GM18867 (cell line): ENCODE measurements at regions not wholly inside any gene's neighbourhood (a gene's known extent, or its start where the extent isn't known, plus 50 kb on each side); places are given as distances from the start of the nearest gene placed in this dataset.

Experiments
- ATAC-seq: cut with Tn5 transposase; IDR thresholded peaks from one replicate; pipeline ENCODE4 v1.9.1; 2021; ENCODE audit warnings: mild to moderate bottlenecking, moderate library complexity; ENCODE audit not compliant: unreplicated experiment

DNA sequence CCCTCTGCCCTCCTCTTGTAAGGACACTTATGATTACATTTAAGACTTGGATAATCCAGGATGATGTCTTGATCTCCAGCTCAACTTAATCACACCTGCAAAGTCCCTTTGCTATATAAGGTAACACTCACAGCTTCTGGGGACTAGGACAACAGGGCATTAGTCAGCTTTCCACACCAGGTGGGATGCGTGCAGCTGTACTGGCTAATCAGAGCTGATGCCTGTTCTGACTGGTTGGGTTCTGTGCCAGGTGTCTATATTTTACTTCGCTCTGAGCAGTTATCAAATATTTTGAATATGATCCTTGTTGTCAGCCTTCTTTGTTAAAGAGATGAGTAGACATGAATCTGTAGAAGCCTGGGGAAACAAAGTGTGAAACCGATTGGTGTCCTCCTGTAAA, 115.5 kb upstream of the ATP8B1 start:
- no peak for ATAC-seq

DNA sequence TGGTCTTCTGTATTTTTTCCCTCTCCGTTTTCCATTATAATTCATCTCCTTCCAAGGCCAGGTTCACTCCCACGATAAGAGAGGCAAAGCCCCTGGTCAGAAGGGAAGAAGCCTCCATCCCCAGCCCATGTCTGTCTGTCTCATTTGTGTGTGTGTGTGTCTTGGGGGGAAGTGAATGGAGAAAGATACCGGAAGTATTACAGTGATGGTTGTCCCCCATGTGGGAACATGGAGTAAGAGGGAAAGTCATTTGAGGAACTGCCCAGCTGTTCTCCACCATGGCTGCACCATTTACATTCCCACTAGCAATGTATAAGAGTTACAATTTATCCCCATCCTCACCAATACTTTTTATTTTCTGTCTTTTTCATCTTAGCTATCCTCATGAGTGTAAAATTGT, 113.6 kb upstream of the ATP8B1 start:
- ATAC-seq, result no peak

DNA sequence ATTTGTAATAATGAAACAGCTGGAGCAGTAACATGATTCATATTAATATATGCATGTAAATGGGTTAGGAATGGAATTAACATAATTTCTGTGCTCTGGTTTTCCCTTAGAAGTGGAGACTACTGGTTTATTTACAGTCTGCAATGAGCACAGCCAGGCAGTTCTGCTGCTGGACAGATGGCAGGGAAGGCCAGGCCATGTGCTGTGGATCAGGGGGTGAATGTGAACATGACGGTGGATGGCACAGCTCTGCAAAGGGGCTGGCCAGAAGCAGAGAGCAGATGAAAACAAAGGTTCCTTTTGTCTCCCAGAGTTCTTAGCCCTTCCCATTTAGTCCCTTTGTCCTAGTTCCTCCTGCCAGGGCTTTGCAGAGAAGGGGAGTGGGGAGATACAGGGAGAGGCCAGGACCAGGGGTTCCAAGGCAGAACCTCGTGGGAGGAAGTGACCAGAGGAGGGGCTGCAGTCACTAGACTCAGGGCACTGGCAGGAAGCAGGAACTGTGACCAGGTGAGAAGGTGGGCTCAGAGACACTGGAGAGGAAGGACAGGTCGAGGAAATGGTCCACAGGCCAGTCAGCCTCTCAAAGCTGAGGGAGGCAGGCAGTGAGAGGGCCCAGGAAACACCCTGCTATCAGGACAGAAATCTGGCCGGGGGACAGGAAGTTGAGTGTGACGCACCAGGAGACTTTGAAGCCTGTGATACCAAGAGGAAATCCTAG, 112.9 kb upstream of the ATP8B1 start:
- ATAC-seq, result no peak

DNA sequence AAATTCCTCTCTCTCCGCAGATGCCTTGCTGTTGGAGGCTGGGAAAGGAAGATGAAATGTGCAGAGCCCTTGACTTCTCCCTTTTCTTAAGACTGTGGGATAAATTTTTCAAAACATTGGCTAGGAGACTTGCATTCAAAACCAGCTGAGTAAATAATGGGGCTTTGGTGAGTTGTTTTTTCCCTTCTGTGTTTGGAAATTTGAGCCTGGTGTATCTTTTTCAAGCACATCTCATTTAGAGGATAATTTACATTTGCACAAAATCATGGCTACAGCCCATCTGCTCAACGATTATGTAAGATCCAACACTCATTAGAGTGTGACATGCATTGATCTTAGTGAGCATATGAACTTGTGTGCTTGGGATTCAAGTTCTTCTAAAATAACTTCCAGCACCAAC, 112.1 kb upstream of the ATP8B1 start:
- no peak for ATAC-seq

DNA sequence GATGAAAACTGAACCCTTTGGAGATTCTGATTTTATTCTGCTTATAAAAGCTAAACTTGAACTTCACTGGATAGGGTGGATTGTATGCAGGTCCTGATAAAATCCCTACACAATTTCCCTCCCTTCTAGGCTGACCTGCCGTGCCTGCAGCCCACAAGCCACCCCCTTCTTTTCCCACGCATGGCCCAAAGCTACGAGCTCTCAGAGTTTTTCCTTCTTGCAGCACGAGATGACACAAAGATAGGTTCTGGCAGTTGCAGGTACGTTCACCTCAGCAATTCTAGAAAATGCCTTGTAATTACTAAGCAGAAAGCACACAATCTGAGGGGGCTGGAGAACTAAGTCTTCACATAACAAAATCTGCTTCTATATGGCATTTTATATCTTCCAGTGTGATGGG, 110.6 kb upstream of the ATP8B1 start:
- no peak for ATAC-seq

DNA sequence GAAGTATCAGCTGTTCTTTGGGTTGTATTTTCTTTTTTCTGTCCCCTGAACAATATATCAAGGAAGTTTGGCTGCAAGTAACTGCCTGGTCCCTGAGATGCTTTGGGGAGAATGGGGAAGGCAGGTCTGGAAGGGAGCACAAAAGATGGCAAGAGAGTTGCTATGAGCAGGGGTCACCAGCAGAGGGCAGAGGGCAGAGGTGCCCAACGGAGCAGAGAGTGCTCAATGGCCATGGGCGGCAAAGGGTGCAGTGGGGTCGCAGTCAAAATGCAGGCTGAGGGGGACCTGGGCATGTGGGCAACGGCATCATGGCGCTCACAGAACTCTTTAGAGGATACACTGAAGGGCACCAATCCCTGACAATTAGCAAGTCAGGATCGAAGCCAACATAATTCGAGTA, 107.7 kb upstream of the ATP8B1 start:
- no peak for ATAC-seq

DNA sequence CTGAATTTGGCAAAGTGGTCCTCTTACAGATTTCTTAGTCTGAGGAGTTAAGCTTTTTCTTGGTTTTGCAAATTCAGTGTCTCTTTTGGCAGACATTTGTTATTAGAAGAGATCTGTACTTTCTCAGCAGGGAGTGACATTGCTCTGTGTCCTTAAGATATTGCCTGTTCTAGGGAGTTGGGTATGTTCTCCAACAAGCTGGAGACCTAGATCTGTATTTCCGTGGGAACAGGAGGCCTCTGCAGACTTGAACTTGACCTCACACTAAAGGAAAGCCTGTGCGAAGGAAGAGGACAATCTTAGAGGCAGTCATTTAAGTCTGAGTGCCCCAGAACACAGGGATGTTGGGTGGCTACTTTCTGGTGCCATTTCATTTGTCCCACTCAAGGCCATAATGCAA, 107.0 kb upstream of the ATP8B1 start:
- ATAC-seq, result no peak

DNA sequence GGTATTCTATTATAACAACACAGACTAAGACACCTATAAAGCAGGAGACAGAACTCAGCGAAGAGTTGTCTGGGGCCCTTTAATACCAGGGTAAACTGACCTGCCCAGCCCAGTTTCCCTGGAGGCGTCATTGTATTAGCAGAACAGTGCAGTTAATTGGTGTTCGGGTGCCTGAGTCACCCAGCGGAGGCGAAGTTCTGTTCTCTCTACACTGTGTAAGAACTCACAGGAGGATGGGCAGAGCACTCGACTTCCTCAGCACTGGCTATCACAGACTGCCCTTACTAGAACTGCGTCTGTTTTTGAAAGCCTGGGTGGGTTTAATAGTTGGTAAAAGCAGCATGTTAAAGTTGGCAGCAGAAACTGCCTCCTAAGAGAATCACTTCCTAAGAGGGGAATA, 106.5 kb upstream of the ATP8B1 start:
- ATAC-seq, result no peak

DNA sequence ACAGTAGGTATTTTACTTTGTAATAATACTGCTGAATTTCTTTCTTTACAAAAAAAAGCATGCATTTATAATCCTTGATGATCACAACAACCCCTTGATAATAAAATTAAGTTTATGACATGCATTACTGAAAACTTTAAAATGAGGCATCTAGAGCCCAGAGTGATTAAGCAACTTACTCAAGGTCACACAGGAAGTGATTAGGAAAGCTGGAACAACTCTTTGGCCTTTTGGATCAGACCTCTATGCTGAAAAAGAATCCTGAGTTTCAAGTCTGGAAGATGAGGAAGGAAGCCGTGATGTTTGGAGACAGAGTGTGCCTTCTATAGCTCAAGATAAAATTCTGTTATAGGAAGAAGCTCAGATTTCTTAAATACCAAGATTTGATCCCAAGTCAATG, 105.0 kb upstream of the ATP8B1 start:
- no peak for ATAC-seq

DNA sequence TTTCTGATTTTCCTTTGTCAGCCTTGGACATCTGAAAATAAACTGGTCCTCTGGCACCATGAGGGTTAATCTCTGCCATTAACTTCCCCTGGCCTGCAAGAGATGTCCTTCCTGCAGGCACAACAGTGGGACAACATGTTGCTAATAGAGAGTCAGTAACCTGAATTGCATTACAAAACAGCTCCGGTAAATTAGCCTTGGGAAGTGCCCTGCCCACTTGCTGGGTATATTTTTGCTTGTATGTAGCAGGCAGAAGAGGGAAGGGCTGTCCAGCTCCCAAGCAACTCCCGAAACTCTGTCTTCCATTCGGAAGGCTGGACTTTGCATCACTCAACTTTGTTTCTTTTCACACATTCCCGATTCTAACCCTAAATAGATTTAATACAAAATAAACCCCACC, 104.4 kb upstream of the ATP8B1 start:
- ATAC-seq, result no peak

DNA sequence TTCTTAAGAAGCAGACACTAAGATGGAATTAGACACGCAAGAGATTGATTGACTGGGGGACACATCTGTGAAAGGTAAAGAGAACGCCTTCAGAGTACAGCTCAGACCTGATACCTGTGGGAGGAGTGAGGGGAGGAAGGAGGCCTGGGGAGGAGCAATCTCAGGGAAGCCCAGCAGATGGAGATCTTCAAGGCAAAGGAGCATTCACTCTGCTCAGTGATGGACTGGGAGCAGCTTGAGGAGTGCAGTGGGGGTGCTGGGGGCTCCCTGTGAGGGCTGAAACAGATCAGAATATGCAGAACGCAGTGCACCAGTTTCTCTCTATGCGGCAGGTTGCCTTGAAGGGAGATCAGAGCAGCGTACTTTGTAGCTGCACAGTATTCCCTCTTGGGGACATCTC, 103.7 kb upstream of the ATP8B1 start:
- no peak for ATAC-seq

DNA sequence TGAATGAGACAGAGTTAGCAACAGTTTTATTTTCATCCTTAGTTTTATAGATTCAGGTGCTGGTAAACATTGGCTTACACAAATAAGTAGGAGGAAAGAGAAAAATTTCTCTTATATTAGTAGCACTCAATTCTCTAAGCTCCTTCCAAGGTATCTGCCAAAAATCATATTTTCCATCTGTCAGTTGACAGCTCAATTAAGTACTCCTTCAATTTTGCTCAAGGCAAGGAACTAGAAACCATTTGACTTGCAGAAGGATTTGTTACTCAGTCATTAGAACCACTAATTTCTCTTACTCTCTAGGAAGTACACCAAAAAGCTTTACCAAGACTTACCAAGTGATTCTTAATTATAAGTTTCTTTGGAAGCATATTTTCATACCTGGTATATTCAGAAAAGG, 101.4 kb upstream of the ATP8B1 start:
- no peak for ATAC-seq

DNA sequence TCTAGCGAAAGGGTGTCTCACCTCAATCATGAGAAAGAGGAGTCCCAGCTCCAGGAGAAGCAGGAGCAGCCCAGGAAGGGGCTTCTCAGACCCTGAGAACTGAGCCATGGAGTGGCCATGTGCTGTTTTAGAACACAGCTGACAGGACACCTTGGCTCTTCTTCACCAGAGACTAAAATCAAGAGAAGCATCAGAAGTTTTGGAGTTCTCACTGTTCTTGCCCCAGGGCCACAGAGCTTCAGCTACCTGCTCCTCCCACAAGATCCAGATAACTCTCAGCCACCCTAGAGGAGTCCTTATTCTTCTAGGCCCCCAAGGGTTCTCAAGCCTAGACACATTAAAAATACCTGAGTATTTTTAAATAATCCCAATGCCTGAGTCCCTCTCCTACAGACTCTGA, 99.6 kb upstream of the ATP8B1 start:
- ATAC-seq, result no peak

DNA sequence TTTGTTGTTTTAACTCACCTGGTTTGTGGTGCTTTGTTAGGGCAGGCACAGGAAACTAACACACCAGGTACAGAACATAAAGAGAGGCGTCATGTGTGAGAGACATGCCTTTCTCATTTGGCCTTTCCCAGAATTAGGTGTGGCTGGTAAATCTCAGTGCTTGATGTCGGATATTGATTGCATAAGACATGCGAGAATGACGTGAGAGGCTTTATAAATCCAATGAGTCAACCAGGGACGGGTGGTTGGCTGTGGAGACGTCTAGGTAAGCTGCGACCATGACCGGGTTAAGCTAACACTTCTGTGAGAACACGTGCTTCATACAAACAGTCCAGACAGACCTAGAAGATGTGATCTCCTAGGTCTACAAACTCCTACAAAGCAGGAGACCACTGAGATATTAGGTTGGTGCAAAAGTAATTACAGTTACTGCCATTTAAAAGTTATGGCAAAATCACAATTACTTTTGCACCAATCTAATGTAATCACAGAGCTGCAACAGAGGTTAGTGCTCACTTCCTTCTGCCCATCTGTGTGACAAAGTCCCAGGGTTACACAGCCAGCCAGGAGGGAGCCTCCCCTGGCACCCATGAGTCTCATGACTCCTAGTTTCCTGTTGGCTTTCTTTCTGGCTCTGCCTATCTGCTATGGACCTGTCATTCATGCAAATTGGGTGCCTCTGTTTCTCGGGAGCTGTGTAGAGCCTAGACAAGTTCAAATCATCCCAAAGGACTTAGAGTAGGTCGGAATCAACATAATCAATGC, 98.9 kb upstream of the ATP8B1 start:
- no peak for ATAC-seq

DNA sequence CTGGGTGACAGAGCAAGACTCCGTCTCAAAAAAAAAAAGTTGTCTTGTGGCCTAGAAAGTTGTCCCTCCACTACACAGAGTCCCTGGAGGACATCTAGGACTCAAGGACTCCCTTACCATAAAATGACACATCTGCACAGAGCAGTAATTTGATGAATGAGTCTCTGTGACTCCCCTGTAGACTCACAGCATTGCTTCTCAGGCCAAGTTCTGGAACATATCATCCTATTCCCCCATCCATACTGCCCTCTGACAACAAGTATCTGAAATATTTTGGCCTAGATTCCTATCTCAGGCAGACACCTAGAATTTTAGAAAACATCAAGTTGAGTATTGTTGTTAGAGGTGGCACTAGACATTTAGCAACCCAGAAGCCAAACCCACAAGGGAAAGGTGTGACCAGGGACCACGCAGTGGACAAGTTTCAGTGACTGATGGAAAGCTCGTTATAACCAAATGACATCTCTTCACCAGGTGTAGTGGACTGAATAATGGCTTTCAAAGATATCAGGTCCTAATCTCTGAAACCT, 97.9 kb upstream of the ATP8B1 start:
- ATAC-seq, result no peak

DNA sequence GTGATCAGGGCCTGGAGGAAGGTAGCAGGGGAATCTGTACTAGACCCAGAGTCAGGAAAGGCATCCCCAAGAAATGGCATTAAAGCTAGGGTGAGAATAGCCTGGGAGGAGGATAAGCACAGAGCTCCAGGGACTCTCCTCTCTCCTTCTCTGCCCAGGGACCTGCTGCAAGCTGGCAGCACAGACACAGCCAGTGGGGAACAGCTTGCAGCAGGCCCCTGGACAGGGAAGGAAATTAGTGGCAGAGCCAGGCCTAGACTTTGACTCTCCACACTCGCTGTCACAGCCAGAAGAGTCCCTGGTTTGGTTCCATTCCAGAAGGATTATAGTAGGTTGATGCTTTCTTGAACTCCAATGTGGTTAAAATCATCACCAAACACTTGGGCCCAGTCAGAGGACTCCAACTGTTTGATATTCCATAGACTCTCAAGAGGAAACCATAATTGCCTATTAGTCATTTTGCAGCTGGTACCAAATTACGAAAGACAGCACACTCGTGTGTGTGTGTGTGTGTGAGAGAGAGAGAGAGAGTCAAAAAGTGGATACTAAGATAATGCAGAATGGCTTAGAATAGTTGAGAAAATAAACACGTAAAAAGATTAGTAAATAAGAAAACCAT, 95.5 kb upstream of the ATP8B1 start:
- no peak for ATAC-seq

DNA sequence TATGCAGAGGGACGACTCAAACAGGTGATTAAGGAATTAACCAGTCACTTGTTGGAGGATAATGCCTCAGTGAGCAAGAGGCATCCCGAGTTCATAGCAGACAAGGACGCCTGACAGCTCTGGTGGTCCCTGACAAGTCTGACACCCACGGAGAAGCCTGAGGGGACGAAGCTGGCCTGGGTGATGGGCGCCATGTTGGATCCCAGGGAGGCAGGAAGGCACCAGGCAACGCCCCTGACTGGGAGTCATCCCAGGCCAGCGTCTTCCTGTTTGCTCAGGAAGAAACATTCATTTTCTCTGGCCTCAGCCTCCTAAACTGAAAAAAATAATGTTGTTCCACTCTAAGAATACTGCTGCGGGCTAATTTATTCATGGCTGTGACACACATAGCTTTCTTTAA, 92.1 kb upstream of the ATP8B1 start:
- no peak for ATAC-seq

DNA sequence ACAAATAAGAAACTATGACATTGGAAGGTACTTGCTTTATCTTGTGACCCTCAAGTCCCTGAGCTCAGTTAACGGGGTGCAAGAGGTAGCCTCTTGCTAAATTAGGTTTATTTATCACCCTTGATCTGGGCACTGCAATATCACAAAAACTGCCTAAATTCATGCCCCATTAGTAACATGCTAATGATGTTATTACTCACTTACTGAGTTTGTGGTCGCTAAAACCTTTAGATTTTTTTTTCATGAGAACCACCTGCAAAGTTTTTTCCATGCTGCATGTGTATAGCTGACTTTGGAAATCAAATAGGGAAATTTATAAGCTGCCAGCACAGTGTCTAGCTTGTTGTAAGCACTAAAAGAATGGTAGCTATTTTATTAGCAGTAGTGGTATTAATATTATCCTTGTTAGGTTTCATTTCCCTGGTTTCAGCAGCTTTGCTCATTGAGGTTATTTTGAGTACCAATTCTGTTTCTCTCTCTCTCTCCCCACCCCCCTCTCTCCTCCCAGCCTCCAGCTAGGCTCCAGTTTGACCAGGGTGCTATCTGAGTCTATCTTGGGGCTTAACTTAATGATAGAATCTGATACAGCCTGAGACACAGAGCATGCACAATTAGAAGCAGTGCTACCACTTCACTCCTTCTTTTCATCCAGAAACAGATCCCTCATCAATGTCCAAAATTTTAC, 88.7 kb upstream of the ATP8B1 start:
- ATAC-seq, result no peak

DNA sequence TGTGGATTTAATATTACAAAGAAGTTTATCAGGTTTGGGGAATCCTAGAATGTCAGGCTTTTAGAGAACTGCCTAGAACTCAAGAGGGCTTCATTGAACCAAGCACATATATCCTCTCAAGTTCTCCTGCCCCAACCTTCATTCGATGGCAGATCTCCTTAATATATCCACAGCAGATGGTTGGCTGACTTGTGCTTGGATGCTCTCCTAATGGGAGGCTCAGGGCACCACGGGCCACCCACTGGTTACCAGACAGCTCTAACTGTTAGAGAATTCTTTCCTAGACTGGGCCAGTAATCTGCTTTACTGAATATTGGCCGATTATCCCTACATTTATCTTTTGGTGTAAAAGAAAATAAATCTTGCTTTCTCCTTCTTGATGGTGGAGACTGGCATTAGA, 87.2 kb upstream of the ATP8B1 start:
- no peak for ATAC-seq

DNA sequence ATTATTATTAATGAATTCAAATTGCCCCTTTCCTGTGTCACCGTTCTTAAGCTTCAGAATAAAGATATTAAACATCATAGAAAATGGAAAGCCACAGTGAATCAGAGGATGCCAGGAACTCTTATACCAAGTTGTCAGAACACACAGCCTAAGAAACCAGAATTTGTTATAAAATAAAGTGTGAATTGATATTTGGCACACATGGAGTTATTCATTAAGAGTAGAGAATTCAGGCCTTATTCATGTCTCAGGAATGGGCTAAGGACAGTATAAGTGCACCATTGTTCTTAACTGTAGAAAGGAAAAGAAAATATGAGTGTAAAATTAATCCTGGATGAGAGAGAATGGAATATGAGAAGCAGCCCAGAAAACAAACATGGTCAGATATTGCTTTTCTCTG, 86.7 kb upstream of the ATP8B1 start:
- ATAC-seq, result no peak

DNA sequence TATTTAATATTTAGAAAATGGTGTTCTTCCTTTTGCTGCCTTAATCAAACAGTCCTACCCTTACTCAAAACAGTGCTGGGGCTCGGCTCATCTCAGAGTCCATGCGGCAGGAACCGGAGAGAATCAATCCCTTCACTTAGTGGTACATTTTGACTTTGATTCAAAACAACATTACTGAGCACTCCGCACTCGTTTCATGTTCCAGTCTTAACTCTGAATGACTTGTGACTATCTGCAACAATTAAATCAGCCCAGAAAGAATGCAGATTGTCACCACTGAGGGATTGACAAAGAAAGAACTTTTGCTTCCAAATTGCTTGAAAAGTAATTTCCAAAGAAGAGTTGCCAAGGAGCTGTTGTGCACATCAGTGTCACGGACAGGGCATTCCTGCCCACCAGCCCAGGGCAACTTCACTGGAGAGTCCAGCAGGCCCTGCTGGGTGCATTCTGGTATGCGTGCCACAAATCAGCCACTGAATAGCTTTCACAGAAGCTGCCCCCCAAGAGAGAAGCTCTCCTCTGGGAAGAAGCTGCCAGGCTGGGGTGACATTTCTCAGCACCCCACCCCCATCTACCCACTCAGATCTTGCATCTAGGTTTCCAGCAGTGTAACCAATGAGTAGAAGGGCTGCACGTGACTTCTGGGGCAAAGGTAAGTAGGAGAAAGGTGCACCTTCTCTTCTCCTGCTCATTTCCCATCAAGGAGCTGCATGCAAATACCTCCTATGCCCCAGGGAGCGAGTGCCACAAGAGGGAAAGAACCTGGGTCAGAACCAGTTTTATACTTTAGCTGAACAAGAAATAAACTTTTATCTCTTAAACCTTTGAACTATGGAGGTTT, 84.6 kb upstream of the ATP8B1 start:
- ATAC-seq, result no peak
